Heart left ventricle (tissue), 13 donors: ENCODE measurements at regions not wholly inside any gene's neighbourhood (a gene's known extent, or its start where the extent isn't known, plus 50 kb on each side); places are given as distances from the start of the nearest gene placed in this dataset.

Source experiments
- CTCF ChIP-seq, 12 donors: fragments of 200-600 bp; sonication (generic) in 4 of 12; IDR thresholded peaks; one replicate each; pipeline versions ENCODE4 v1.5.0 to v1.8.0; 2018 to 2022; ENCODE audit warnings: antibody characterized with exemption in 12 of 12, mild to moderate bottlenecking in 5 of 12
- POLR2A ChIP-seq, 2 donors: fragments of 450-650 bp; IDR thresholded peaks; one replicate each; pipeline ENCODE4 v1.6.1; 2017; ENCODE audit warnings: antibody characterized with exemption in 2 of 2, mild to moderate bottlenecking in 2 of 2, moderate library complexity in 2 of 2
- donor health status: ischemic (EF 13 %, LVEDD 7.1; RV severe dilation, severe dysfunction).
- donor health status: DM: no; HTN: yes; CAD: no.
- donor health status: DM: no; HTN: no; CAD: no.
- donor health status: ischemic (EF 25% LVEDD 6.9; RV normal size, moderate dysfunction).
- donor health status: ischemic (EF 25% LVEDD 5.7; RV mildly dilated, moderate dysfunction).
- donor health status: ischemic (EF 35%, LVEDD 5.7; RV mildly dilated, moderate dysfunction).
- donor health status: nonischemic (EF 11% LVEDD 7.7; RV severe dilation, severe dysfunction).
- donor health status: DM: yes; HTN: yes; CAD: no.
- donor health status: PGD.
- donor health status: ischemic (EF 29% LVEDD 5.4; RV normal size, mild dysfunction).
- donor health status: nonischemic (EF 23%, LVEDD 6.1; RV moderate dilation, normal function).

DNA sequence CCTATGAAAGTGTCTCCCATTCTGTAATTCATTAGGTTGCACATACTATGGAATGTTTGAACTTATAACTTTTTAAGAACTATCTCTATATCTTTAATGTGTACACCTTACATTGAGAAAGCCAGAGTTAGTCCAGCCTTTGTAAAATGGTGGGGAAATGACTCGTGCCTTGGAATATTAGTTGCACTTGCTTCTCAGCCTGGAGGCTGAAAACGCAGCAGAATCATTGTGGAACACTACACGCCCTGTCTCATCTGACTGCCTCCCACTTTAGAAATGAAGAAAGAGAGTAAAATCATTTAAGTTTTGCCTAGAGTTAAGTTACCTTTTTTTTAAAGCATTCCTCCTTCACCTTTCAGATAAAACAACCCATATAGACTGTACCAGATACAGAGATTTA, 90.7 kb upstream of the WSB1 start:
- no peak for TF ChIP-seq CTCF (IDR thresholded peaks at IDR 0.05)
- no peak for TF ChIP-seq POLR2A (IDR thresholded peaks at IDR 0.05)
